PC-9 (cell line): ENCODE measurements at regions not wholly inside any gene's neighbourhood (a gene's known extent, or its start where the extent isn't known, plus 50 kb on each side); places are given as distances from the start of the nearest gene placed in this dataset.

Source experiments
- CTCF ChIP-seq: fragments of 200-600 bp; sonication (generic); conservative IDR thresholded peaks from 2 replicates; pipeline ENCODE4 v1.6.1; 2017; ENCODE audit warnings: mixed run types, antibody characterized with exemption, mild to moderate bottlenecking, moderate library complexity
- EZH2 ChIP-seq: fragments of 200-600 bp; sonication (generic); IDR thresholded peaks from 2 replicates; pipeline ENCODE4 v1.8.0; 2017; ENCODE audit warnings: antibody characterized with exemption, low read depth

- no peak for TF ChIP-seq EZH2
- no peak for TF ChIP-seq CTCF
These were observed 441.8 kb upstream of the MKI67 start for GRCh38 chr10:128568041-128568440.
